ENCODE measurements at regions not wholly inside any gene's neighbourhood (a gene's known extent, or its start where the extent isn't known, plus 50 kb on each side); places are given as distances from the start of the nearest gene placed in this dataset.
A peak's percentile ranks its signal among the peaks of the same experiment; 100 is the strongest.

DNA sequence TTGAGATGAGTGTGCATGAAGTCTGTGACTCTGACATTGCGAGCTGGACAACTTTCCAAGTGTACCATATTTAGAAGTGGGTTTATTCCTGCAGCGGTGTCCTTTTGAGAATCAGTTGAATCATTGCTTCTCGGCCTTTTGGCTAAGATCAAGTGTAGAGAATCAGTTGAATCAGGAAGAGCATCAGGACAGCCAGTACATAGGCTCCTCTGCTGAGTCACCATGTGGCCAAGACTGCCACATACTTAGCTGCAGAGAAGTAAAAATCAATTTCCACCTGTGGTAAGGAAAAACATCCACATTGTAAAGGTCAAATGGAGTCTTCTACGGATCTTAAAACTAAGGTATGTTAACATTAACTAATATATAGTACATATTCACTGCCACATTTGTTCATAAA lies 428.4 kb upstream of the MARCKS start:
- Histone ChIP-seq H3K9me3 (no peaks in the 10 kb centered on the region), H3K4me3 (no peak overlapping the region), H3K27ac (no peak overlapping the region), H3K4me1 (peaks cover 6 to 15% (median 10%) of the 10 kb centered on the region in 3 donors), H3K36me3 (no peaks in the 10 kb centered on the region), H3K27me3 (no peaks in the 10 kb centered on the region)
- DNase-seq: no peak
- intact Hi-C loops (cut with DNase I): no loop called here
- no peak for TF ChIP-seq POLR2A (IDR thresholded peaks at IDR 0.05)
- TF ChIP-seq, protein P1, sequence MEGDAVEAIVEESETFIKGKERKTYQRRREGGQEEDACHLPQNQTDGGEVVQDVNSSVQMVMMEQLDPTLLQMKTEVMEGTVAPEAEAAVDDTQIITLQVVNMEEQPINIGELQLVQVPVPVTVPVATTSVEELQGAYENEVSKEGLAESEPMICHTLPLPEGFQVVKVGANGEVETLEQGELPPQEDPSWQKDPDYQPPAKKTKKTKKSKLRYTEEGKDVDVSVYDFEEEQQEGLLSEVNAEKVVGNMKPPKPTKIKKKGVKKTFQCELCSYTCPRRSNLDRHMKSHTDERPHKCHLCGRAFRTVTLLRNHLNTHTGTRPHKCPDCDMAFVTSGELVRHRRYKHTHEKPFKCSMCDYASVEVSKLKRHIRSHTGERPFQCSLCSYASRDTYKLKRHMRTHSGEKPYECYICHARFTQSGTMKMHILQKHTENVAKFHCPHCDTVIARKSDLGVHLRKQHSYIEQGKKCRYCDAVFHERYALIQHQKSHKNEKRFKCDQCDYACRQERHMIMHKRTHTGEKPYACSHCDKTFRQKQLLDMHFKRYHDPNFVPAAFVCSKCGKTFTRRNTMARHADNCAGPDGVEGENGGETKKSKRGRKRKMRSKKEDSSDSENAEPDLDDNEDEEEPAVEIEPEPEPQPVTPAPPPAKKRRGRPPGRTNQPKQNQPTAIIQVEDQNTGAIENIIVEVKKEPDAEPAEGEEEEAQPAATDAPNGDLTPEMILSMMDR (IDR thresholded peaks at IDR 0.05): no peak
- 77 to 84% methylated on average over 4 of the region's 4 CpGs for WGBS, 2 donors

DNA sequence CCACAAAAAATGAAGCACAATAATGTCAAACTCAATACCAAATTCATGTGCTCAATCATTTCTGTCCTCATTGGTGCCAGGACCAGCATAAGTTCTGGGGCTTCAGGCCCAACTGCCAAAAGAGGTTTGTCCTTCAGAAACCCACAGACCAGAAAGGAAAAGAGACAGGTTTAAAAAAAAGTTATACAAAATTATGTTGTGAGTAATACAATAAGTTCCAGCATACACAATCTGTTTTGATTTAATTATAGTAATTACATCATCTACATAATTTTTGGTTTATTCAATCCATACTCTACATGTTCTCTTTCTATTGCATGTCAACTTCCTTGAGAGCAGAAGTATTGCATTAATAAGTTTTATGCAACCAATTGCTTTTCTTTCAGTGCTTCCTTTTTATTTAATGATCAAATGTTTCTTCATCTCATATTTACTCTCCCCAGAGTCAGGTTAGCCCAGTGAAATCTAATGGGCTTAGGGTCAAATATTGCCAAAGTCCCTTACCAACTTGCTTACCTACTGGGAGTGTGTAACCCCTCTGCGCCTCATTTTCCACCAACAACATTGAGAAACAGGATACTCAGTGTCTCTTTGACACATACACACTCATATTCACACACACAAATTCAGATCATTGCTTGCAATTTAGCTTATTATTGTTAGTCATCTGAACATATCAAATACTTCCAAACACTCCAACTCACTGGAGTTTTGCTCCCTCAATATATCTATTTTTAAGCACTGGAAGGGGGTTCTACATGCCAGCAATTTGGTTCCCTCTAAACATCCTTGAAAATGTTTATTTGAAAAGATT lies 424.4 kb upstream of the MARCKS start:
- H3K9me3 ChIP-seq: no peaks in the 10 kb centered on the region
- TF ChIP-seq POLR2A (IDR thresholded peaks at IDR 0.05): no peak
- TF ChIP-seq, protein P1 (IDR thresholded peaks at IDR 0.05): no peak
- WGBS, 2 donors: 65 to 86% methylated on average over 1 of the region's 1 CpG
- H3K27ac ChIP-seq: peak overlapping the region in 2 of 4 donors; percentile 47 to 59
- intact Hi-C loops (cut with DNase I): no loop called here
- H3K36me3 ChIP-seq: no peaks in the 10 kb centered on the region
- H3K4me1 ChIP-seq: peaks cover 8 to 23% (median 15%) of the 10 kb centered on the region in 3 donors
- H3K4me3 ChIP-seq: no peak overlapping the region
- H3K27me3 ChIP-seq: no peaks in the 10 kb centered on the region
- DNase-seq: no peak

DNA sequence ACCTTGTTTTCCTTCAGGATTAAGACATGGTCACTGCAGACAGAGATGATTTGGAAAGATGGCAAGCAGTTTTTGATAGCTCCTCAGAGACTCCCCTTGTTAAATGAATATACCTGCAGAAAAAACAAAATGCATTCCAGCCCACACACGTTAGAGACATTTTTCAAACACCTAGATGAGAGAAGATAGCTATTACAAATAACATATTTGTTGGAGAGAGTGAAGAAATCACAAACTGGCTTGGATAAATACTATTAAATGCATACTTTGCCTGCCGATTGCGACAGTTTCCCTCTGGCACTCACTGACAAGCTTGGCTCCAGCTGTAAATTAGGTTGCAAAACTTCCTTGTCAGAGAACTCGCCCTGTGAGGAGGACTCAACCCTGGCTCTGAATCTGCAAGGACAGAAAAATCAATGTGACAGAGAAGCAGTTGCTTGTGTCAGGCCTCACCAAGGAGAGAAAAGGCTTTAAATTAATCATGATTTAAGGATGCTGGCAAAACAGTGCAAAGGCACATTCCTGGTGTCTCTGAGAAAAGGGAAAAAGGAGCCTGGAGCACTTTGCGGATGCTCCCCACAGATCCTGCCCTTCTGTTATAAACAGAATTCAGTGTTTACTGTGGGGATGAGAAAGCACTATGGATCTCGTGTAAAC lies 423.7 kb upstream of the MARCKS start:
- Histone ChIP-seq H3K27ac (peak overlapping the region in 3 of 4 donors; percentile 43 to 59 (median 47)), H3K4me3 (no peak overlapping the region)
- intact Hi-C loops (cut with DNase I): no loop called here

DNA sequence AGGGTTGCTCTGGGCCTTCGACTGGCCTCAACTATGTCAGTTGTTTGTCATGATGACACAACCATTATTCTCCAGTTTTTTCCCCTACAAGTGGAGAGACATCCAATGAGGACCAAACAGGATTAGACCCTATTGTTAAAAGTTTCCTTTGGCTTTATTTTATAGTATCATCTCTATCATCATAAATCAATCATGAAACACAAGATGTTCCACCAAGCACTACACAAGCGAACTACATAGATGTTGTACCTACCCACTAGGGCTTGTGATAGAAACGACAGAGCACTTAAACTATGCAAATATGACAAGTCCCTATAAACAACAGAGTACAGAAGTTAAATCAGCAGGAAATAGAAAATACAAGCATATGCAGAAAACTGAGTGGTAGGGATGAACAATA lies 422.5 kb upstream of the MARCKS start:
- Histone ChIP-seq H3K36me3 (no peaks in the 10 kb centered on the region), H3K9me3 (no peaks in the 10 kb centered on the region), H3K4me3 (no peak overlapping the region), H3K27ac (no peak overlapping the region), H3K27me3 (no peaks in the 10 kb centered on the region), H3K4me1 (peaks cover 8 to 23% (median 15%) of the 10 kb centered on the region in 3 donors)
- DNase-seq: no peak
- intact Hi-C loops (cut with DNase I): no loop called here
- no peak for TF ChIP-seq POLR2A (IDR thresholded peaks at IDR 0.05)
- TF ChIP-seq, protein P1 (IDR thresholded peaks at IDR 0.05): no peak
- 79% methylated on average over 3 of the region's 3 CpGs for WGBS, 2 donors

More for the DNA sequence above, 423.7 kb upstream of the MARCKS start:
- DNase-seq: no peak
- Histone ChIP-seq H3K36me3 (no peaks in the 10 kb centered on the region), H3K4me1 (peaks cover 8 to 23% (median 15%) of the 10 kb centered on the region in 3 donors), H3K9me3 (no peaks in the 10 kb centered on the region), H3K27me3 (no peaks in the 10 kb centered on the region)
- TF ChIP-seq, protein P1 (IDR thresholded peaks at IDR 0.05): no peak
- TF ChIP-seq POLR2A (IDR thresholded peaks at IDR 0.05): no peak
- WGBS, 2 donors: 18 to 19% methylated on average over 6 of the region's 6 CpGs

DNA sequence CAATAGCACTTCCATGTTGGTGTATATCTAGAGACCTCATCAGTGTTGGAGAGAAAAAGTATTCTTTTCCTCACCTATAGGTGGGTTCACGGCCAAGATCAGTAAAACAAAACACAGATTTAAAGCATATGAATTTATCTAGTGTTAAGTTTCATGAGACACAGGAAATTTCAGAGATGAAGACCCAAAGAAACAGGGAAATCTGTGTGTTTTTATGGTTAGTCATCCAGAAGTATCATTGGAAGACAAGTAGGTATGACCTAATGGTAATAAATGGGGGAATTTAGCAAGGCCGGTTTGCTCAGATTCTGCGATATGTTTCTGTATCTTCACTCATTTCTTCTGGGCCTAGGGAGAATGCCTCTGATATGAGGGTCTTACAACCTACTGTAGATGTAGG lies 419.6 kb upstream of the MARCKS start:
- Histone ChIP-seq H3K9me3 (no peaks in the 10 kb centered on the region), H3K27ac (no peak overlapping the region), H3K4me1 (peaks cover 8 to 19% (median 15%) of the 10 kb centered on the region in 3 donors), H3K4me3 (no peak overlapping the region), H3K36me3 (no peaks in the 10 kb centered on the region), H3K27me3 (no peaks in the 10 kb centered on the region)
- no peak for TF ChIP-seq POLR2A (IDR thresholded peaks at IDR 0.05)
- TF ChIP-seq, protein P1 (IDR thresholded peaks at IDR 0.05): no peak
- 49 to 65% methylated on average over 3 of the region's 3 CpGs for WGBS, 2 donors
- intact Hi-C loops (cut with DNase I): no loop called here
- no peak for DNase-seq

All from esophagus squamous epithelium (tissue), 5 donors.